ENCODE measurements at regions not wholly inside any gene's neighbourhood (a gene's known extent, or its start where the extent isn't known, plus 50 kb on each side); places are given as distances from the start of the nearest gene placed in this dataset.

DNA sequence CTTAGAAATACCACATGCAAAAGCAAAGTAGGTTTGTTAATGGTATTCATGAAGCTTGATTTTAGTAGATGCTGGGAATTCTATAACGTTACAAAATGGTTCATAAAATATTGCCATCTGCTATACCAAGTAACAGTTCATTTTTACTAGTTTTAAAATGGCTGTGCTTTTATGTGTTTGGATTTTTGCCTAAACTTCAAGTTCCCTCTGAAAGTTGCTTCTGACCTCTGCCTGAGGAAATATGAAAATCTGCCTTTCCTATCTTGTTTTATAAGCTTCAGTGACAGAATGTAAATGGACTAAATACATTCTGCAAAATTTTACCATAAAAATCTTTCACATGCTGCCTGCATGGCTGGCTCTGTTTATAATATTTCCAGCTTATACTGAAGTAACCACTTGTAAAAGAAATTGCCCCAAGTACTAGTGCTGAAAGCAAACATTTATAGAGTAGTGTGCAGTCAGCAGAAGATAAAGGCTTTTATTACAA lies 560.7 kb upstream of the ROBO2 start:
- H3K9me3 Mint-ChIP-seq (ENCODE audit: low read depth), result no peaks in the 10 kb centered on the region
- no peak overlapping the region for H3K27ac Mint-ChIP-seq (ENCODE audit: unreplicated experiment)
- TF ChIP-seq, protein P1, sequence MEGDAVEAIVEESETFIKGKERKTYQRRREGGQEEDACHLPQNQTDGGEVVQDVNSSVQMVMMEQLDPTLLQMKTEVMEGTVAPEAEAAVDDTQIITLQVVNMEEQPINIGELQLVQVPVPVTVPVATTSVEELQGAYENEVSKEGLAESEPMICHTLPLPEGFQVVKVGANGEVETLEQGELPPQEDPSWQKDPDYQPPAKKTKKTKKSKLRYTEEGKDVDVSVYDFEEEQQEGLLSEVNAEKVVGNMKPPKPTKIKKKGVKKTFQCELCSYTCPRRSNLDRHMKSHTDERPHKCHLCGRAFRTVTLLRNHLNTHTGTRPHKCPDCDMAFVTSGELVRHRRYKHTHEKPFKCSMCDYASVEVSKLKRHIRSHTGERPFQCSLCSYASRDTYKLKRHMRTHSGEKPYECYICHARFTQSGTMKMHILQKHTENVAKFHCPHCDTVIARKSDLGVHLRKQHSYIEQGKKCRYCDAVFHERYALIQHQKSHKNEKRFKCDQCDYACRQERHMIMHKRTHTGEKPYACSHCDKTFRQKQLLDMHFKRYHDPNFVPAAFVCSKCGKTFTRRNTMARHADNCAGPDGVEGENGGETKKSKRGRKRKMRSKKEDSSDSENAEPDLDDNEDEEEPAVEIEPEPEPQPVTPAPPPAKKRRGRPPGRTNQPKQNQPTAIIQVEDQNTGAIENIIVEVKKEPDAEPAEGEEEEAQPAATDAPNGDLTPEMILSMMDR (IDR thresholded peaks at IDR 0.05), result no peak
- H3K27me3 Mint-ChIP-seq (ENCODE audit: low read depth), result no peaks in the 10 kb centered on the region
- H3K36me3 Mint-ChIP-seq (ENCODE audit: low read depth), result no peaks in the 10 kb centered on the region
- DNase-seq (ENCODE audit: low spot score), result no peak
- no peaks in the 10 kb centered on the region for H3K4me1 Mint-ChIP-seq (ENCODE audit: low read depth)
- H3K4me3 Mint-ChIP-seq (ENCODE audit: unreplicated experiment), result no peak overlapping the region

DNA sequence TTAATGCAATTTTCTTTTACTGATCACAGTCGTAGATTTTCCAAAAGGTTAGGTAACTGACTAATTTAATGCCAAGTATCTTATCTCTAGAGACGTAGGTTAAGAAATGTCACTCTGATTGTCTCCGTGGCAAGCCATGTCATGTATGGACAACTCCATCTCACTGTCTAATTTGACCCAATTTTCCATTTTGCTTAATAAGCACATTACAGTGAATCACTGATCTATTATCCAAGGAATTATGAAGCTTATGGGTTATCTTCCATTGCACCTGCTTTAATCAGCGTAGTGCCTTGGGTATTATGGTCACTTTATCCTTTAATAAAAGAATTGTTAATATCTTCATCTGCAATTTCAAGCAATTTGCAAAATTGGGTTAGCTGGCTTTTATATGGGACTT lies 557.4 kb upstream of the ROBO2 start:
- H3K27me3 Mint-ChIP-seq (ENCODE audit: low read depth), result no peaks in the 10 kb centered on the region
- no peak for DNase-seq (ENCODE audit: low spot score)
- no peaks in the 10 kb centered on the region for H3K9me3 Mint-ChIP-seq (ENCODE audit: low read depth)
- no peaks in the 10 kb centered on the region for H3K4me1 Mint-ChIP-seq (ENCODE audit: low read depth)
- no peaks in the 10 kb centered on the region for H3K36me3 Mint-ChIP-seq (ENCODE audit: low read depth)
- TF ChIP-seq, protein P1 (IDR thresholded peaks at IDR 0.05), result no peak
- H3K27ac Mint-ChIP-seq (ENCODE audit: unreplicated experiment), result no peak overlapping the region
- H3K4me3 Mint-ChIP-seq (ENCODE audit: unreplicated experiment), result no peak overlapping the region

DNA sequence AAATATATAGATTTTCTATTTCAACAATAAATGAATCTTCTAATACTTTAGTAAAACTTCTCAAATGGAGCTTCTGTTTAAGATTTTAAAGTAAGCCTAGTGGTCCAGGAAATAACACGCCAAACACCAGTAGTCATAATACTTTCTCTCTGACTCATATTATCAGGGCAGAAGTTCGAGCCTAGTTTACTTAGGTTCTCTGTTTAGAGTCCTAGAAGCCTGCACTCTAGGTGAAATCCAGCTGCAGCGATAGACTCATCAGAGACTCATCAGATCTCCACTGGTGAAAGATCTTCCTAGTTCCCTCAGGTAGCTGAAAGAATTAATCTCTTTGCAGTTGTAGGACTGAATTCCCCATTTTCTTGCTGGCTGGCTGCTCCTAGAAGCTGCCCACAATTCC lies 552.5 kb upstream of the ROBO2 start:
- Mint-ChIP-seq H3K36me3 (ENCODE audit: low read depth) (no peaks in the 10 kb centered on the region), H3K27me3 (ENCODE audit: low read depth) (no peaks in the 10 kb centered on the region), H3K9me3 (ENCODE audit: low read depth) (peaks cover 10% of the 10 kb centered on the region), H3K4me3 (ENCODE audit: unreplicated experiment) (no peak overlapping the region), H3K27ac (ENCODE audit: unreplicated experiment) (no peak overlapping the region), H3K4me1 (ENCODE audit: low read depth) (no peaks in the 10 kb centered on the region)
- DNase-seq (ENCODE audit: low spot score), result no peak
- TF ChIP-seq, protein P1 (IDR thresholded peaks at IDR 0.05), result no peak

DNA sequence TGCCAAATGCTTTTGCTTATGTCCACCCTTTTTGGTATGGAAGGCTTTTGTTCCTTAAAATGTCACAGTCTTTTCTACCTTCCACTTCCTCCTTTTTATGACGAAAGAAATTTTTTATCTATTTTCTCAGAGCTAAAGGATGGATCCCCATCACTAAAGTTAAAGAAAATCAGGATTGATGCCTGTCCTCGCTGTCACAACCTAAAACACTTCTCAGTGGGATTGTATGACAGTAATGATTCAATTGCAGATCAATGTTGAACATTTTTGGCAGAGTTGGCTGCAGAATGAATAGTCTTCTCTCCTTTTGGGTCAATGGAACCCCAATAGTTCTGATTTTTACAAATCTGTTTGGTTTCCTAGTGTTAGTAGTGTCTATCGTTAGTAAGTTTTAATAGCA lies 549.8 kb upstream of the ROBO2 start:
- Mint-ChIP-seq H3K27me3 (ENCODE audit: low read depth) (no peaks in the 10 kb centered on the region), H3K36me3 (ENCODE audit: low read depth) (no peaks in the 10 kb centered on the region), H3K4me1 (ENCODE audit: low read depth) (no peaks in the 10 kb centered on the region), H3K27ac (ENCODE audit: unreplicated experiment) (no peak overlapping the region), H3K4me3 (ENCODE audit: unreplicated experiment) (no peak overlapping the region), H3K9me3 (ENCODE audit: low read depth) (peaks cover 15% of the 10 kb centered on the region)
- DNase-seq (ENCODE audit: low spot score), result no peak
- TF ChIP-seq, protein P1 (IDR thresholded peaks at IDR 0.05), result no peak

DNA sequence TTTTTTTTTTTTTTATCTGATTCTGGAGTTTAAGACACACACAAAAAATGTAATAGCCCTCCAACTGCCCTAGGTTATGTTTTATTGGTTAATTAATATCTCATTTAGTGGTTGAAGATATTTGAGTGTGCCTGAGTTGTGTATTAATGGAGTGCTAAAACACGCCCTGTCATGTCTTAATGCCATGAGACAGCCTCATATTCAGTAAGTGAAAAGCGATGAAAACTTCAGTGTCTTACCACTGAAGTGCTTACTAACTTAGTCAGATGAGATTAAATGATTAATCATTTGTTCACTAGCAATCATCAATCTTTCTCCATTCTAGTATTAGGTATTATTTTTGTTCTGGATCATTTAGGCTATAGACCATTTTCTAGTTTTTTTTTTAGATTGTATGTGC lies 544.7 kb upstream of the ROBO2 start:
- Mint-ChIP-seq H3K4me3 (ENCODE audit: unreplicated experiment) (no peak overlapping the region), H3K27ac (ENCODE audit: unreplicated experiment) (no peak overlapping the region), H3K4me1 (ENCODE audit: low read depth) (peaks cover 6% of the 10 kb centered on the region), H3K27me3 (ENCODE audit: low read depth) (no peaks in the 10 kb centered on the region), H3K9me3 (ENCODE audit: low read depth) (peaks cover 12% of the 10 kb centered on the region), H3K36me3 (ENCODE audit: low read depth) (no peaks in the 10 kb centered on the region)
- TF ChIP-seq, protein P1 (IDR thresholded peaks at IDR 0.05), result no peak
- DNase-seq (ENCODE audit: low spot score), result no peak

Measured in chondrocyte (in vitro differentiated cells).